HepG2 (cell line): ENCODE measurements at regions not wholly inside any gene's neighbourhood (a gene's known extent, or its start where the extent isn't known, plus 50 kb on each side); places are given as distances from the start of the nearest gene placed in this dataset.

Experiments used
- AGO1 ChIP-seq: fragments of 200-400 bp; formaldehyde crosslinking; IDR thresholded peaks from 2 replicates; pipeline ENCODE4 v1.6.1; 2017; ENCODE audit warnings: mild to moderate bottlenecking, low read depth, low read length, moderate library complexity; ENCODE audit not compliant: poor library complexity, severe bottlenecking
- ARNT2 ChIP-seq: sonication (generic); formaldehyde crosslinking; IDR thresholded peaks from 2 replicates; pipeline ENCODE4 v1.8.0; 2022; ENCODE audit warnings: mild to moderate bottlenecking, low read depth, missing genetic modification reagents, moderate library complexity
- ATF1 ChIP-seq: IDR thresholded peaks from 2 replicates; pipeline ENCODE4 v1.6.1; 2016; ENCODE audit warnings: mild to moderate bottlenecking, control low read depth
- BRD4 ChIP-seq: sonication (generic); formaldehyde crosslinking; IDR thresholded peaks from 2 replicates; pipeline ENCODE4 v1.4.0; 2020; ENCODE audit warnings: missing genetic modification reagents
- CC2D1A ChIP-seq: sonication (generic); formaldehyde crosslinking; IDR thresholded peaks from 2 replicates; pipeline ENCODE4 v1.8.1; 2023; ENCODE audit warnings: mild to moderate bottlenecking, missing genetic modification reagents
- ELF4 ChIP-seq: sonication (generic); formaldehyde crosslinking; IDR thresholded peaks from 2 replicates; pipeline ENCODE4 v1.5.0; 2020; ENCODE audit warnings: missing genetic modification reagents, mild to moderate bottlenecking, moderate library complexity, borderline replicate concordance
- FOSL1 ChIP-seq: sonication (generic); formaldehyde crosslinking; IDR thresholded peaks from 2 replicates; pipeline ENCODE4 v1.9.0; 2021; ENCODE audit warnings: missing genetic modification reagents, borderline replicate concordance
- NR2F6 ChIP-seq, 2 experiments: IDR thresholded peaks; 2 replicates each; pipeline ENCODE4 v1.6.1; 2016; ENCODE audit warnings: antibody characterized with exemption in 1 of 2, mild to moderate bottlenecking in 1 of 2
- SNRNP70 ChIP-seq: fragments of 200-400 bp; formaldehyde crosslinking; IDR thresholded peaks from 2 replicates; pipeline ENCODE4 v1.6.1; 2017; ENCODE audit warnings: mild to moderate bottlenecking, low read depth, low read length, moderate library complexity
- TBL1XR1 ChIP-seq: fragments of 150-350 bp; IDR thresholded peaks from 2 replicates; pipeline ENCODE4 v1.6.1; 2014; ENCODE audit warnings: borderline replicate concordance, low read length; ENCODE audit not compliant: partially characterized antibody
- ZBTB14 ChIP-seq: sonication (generic); formaldehyde crosslinking; IDR thresholded peaks from 2 replicates; pipeline ENCODE4 v1.4.0; 2020; ENCODE audit warnings: missing genetic modification reagents
- ZMYM4 ChIP-seq: sonication (generic); formaldehyde crosslinking; IDR thresholded peaks from 2 replicates; pipeline ENCODE4 v1.8.1; 2023; ENCODE audit warnings: mild to moderate bottlenecking, missing genetic modification reagents
- ZNF296 ChIP-seq: sonication (generic); formaldehyde crosslinking; conservative IDR thresholded peaks from 2 replicates; pipeline ENCODE4 v1.5.0; 2020; ENCODE audit warnings: mild to moderate bottlenecking, missing genetic modification reagents
- ZNF337 ChIP-seq: sonication (generic); formaldehyde crosslinking; IDR thresholded peaks from 2 replicates; pipeline ENCODE4 v1.5.1; 2020; ENCODE audit warnings: missing genetic modification reagents, low read depth, mild to moderate bottlenecking, borderline replicate concordance
- ZNF34 ChIP-seq: sonication (generic); formaldehyde crosslinking; IDR thresholded peaks from 2 replicates; pipeline ENCODE4 v1.4.0; 2020; ENCODE audit warnings: mild to moderate bottlenecking, missing genetic modification reagents, borderline replicate concordance
- ZNF468 ChIP-seq: sonication (generic); formaldehyde crosslinking; IDR thresholded peaks from 2 replicates; pipeline ENCODE4 v1.8.0; 2022; ENCODE audit warnings: mild to moderate bottlenecking, moderate library complexity, missing genetic modification reagents
- ZNF564 ChIP-seq: sonication (generic); formaldehyde crosslinking; IDR thresholded peaks from 2 replicates; pipeline ENCODE4 v1.8.1; 2023; ENCODE audit warnings: mild to moderate bottlenecking, missing genetic modification reagents
- ZNF782 ChIP-seq: sonication (generic); formaldehyde crosslinking; IDR thresholded peaks from 2 replicates; pipeline ENCODE4 v1.4.0; 2020; ENCODE audit warnings: missing genetic modification reagents, mild to moderate bottlenecking, borderline replicate concordance
- TF ChIP-seq, protein P1 (sequence below): IDR thresholded peaks from 2 replicates; pipeline ENCODE4 v1.6.1; 2016
- TF ChIP-seq, protein P2 (sequence below): sonication (generic); formaldehyde crosslinking; IDR thresholded peaks from 2 replicates; pipeline ENCODE4 v1.9.0; 2022; ENCODE audit warnings: missing genetic modification reagents, mild to moderate bottlenecking, borderline replicate concordance
- TF ChIP-seq, protein P3 (sequence below): sonication (generic); formaldehyde crosslinking; IDR thresholded peaks from 2 replicates; pipeline ENCODE4 v1.5.0; 2020; ENCODE audit warnings: missing genetic modification reagents
- TF ChIP-seq, protein P4 (sequence below): sonication (generic); formaldehyde crosslinking; IDR thresholded peaks from 2 replicates; pipeline ENCODE4 v1.5.1; 2020; ENCODE audit warnings: missing genetic modification reagents, mild to moderate bottlenecking, borderline replicate concordance

GRCh38 chr6:92364948-92365541 is 1054.3 kb downstream of the EPHA7 start (continued):
- TF ChIP-seq, protein P1, sequence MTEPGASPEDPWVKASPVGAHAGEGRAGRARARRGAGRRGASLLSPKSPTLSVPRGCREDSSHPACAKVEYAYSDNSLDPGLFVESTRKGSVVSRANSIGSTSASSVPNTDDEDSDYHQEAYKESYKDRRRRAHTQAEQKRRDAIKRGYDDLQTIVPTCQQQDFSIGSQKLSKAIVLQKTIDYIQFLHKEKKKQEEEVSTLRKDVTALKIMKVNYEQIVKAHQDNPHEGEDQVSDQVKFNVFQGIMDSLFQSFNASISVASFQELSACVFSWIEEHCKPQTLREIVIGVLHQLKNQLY (CRISPR knock-in tag) = 0 out of 2 replicates have a peak, but pooled peaks have one; percentile 71
- no peak for TF ChIP-seq ZNF337
- TF ChIP-seq BRD4 (CRISPR knock-in tag) = no peak
- no peak for TF ChIP-seq ZNF296 (CRISPR knock-in tag)
- TF ChIP-seq, protein P2, sequence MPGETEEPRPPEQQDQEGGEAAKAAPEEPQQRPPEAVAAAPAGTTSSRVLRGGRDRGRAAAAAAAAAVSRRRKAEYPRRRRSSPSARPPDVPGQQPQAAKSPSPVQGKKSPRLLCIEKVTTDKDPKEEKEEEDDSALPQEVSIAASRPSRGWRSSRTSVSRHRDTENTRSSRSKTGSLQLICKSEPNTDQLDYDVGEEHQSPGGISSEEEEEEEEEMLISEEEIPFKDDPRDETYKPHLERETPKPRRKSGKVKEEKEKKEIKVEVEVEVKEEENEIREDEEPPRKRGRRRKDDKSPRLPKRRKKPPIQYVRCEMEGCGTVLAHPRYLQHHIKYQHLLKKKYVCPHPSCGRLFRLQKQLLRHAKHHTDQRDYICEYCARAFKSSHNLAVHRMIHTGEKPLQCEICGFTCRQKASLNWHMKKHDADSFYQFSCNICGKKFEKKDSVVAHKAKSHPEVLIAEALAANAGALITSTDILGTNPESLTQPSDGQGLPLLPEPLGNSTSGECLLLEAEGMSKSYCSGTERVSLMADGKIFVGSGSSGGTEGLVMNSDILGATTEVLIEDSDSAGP (CRISPR knock-in tag) = no peak
- no peak for TF ChIP-seq ZBTB14 (CRISPR knock-in tag)
- no peak for TF ChIP-seq ZNF782 (CRISPR knock-in tag)
- peak; percentile 57; the same call in 1 of the 2 replicates for TF ChIP-seq FOSL1
- TF ChIP-seq NR2F6 (IDR thresholded peaks at IDR 0.05) = no peak; the same call in 1 of the 2 replicates
- peak; percentile 72; the same call in 1 of the 2 replicates for TF ChIP-seq NR2F6 (CRISPR knock-in tag; IDR thresholded peaks at IDR 0.05)
- TF ChIP-seq ZNF468 (CRISPR knock-in tag) = no peak
- peak; percentile 84 for TF ChIP-seq ZMYM4
- TF ChIP-seq ELF4 (CRISPR knock-in tag) = no peak
- TF ChIP-seq ATF1 (CRISPR knock-in tag) = no peak
- TF ChIP-seq SNRNP70 = no peak
- TF ChIP-seq ZNF564 (CRISPR knock-in tag) = no peak
- TF ChIP-seq ARNT2 (CRISPR knock-in tag) = no peak
- no peak for TF ChIP-seq CC2D1A (CRISPR knock-in tag)
- TF ChIP-seq, protein P3, sequence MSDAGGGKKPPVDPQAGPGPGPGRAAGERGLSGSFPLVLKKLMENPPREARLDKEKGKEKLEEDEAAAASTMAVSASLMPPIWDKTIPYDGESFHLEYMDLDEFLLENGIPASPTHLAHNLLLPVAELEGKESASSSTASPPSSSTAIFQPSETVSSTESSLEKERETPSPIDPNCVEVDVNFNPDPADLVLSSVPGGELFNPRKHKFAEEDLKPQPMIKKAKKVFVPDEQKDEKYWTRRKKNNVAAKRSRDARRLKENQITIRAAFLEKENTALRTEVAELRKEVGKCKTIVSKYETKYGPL = no peak
- no peak for TF ChIP-seq ZNF34 (CRISPR knock-in tag)
- TF ChIP-seq, protein P4, sequence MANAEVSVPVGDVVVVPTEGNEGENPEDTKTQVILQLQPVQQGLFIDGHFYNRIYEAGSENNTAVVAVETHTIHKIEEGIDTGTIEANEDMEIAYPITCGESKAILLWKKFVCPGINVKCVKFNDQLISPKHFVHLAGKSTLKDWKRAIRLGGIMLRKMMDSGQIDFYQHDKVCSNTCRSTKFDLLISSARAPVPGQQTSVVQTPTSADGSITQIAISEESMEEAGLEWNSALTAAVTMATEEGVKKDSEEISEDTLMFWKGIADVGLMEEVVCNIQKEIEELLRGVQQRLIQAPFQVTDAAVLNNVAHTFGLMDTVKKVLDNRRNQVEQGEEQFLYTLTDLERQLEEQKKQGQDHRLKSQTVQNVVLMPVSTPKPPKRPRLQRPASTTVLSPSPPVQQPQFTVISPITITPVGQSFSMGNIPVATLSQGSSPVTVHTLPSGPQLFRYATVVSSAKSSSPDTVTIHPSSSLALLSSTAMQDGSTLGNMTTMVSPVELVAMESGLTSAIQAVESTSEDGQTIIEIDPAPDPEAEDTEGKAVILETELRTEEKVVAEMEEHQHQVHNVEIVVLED (CRISPR knock-in tag) = no peak
- no peak for TF ChIP-seq AGO1
- TF ChIP-seq TBL1XR1 = no peak
